Fibroblast of lung (primary cell): ENCODE measurements at regions not wholly inside any gene's neighbourhood (a gene's known extent, or its start where the extent isn't known, plus 50 kb on each side); places are given as distances from the start of the nearest gene placed in this dataset.
"Not testable (repeated sequence)": the region's sequence is repeated elsewhere in the genome, so short reads cannot be mapped to it uniquely, and the experiment has no call there.

ENCODE experiments used
- DNase-seq, 2 donors: peaks; one replicate each; pipeline versions ENCODE4 v3.0.0 to v3.0.0-alpha.2; 2010; ENCODE audit warnings: low read depth in 2 of 2
- H2AFZ ChIP-seq: 2 replicates; pipeline ENCODE4 v1.5.1; 2012; ENCODE audit warnings: low read length, control low read depth, inconsistent platforms
- H3K27ac ChIP-seq: 2 replicates; pipeline ENCODE4 v1.5.1; 2011; ENCODE audit warnings: low read length, control low read depth; ENCODE audit not compliant: insufficient read depth
- H3K27me3 ChIP-seq: 2 replicates; pipeline ENCODE4 v1.5.1; 2011; ENCODE audit warnings: mild to moderate bottlenecking, low read length; ENCODE audit not compliant: control insufficient read depth, insufficient read depth
- H3K36me3 ChIP-seq: 2 replicates; pipeline ENCODE4 v1.5.1; 2011; ENCODE audit warnings: low read length; ENCODE audit not compliant: control insufficient read depth, insufficient read depth
- H3K4me1 ChIP-seq: 2 replicates; pipeline ENCODE4 v1.5.1; 2011; ENCODE audit warnings: low read length; ENCODE audit not compliant: control insufficient read depth, insufficient read depth; ENCODE audit errors: extremely low read depth
- H3K4me2 ChIP-seq: 2 replicates; pipeline ENCODE4 v1.5.1; 2011; ENCODE audit warnings: low read length, control low read depth; ENCODE audit not compliant: insufficient read depth; ENCODE audit errors: extremely low read depth
- H3K4me3 ChIP-seq, 4 experiments: fragments of 200-600 bp in 1 of 4; sonication (generic) in 1 of 4; replicated peaks in 1 of 4; 2 replicates each; pipeline ENCODE4 v1.5.1; 2011 to 2016; ENCODE audit warnings: low read length in 4 of 4, low read depth in 3 of 4, mild to moderate bottlenecking in 3 of 4, control low read depth in 2 of 4, inconsistent platforms in 1 of 4, mixed read lengths in 1 of 4; ENCODE audit not compliant: insufficient read depth in 1 of 4; ENCODE audit errors: control extremely low read depth in 1 of 4
- H3K79me2 ChIP-seq: 2 replicates; pipeline ENCODE4 v1.5.1; 2012; ENCODE audit warnings: mild to moderate bottlenecking, low read length, inconsistent platforms; ENCODE audit not compliant: control insufficient read depth, insufficient read depth
- H3K9ac ChIP-seq: 2 replicates; pipeline ENCODE4 v1.5.1; 2011; ENCODE audit warnings: mild to moderate bottlenecking, low read length, control low read depth; ENCODE audit not compliant: insufficient read depth
- H3K9me3 ChIP-seq: 2 replicates; pipeline ENCODE4 v1.5.1; 2012; ENCODE audit warnings: low read depth, low read length; ENCODE audit not compliant: control insufficient read depth, insufficient read depth
- H4K20me1 ChIP-seq: 2 replicates; pipeline ENCODE4 v1.5.1; 2011; ENCODE audit warnings: low read length; ENCODE audit not compliant: control insufficient read depth, insufficient read depth; ENCODE audit errors: extremely low read depth
- EZH2 ChIP-seq: IDR thresholded peaks from 2 replicates; pipeline ENCODE4 v1.5.1; 2012; ENCODE audit warnings: low read length, control low read depth, mild to moderate bottlenecking; ENCODE audit errors: missing control alignments
- TF ChIP-seq, protein P1 (sequence below), 2 donors: IDR thresholded peaks in 1 of 2; conservative IDR thresholded peaks in 1 of 2; 1 replicate in 1 of 2; 2 replicates in 1 of 2; pipeline ENCODE4 v1.5.1; 2011 to 2012; ENCODE audit warnings: low read length in 2 of 2, control low read depth in 1 of 2, inconsistent platforms in 1 of 2, low read depth in 1 of 2, mild to moderate bottlenecking in 1 of 2

GRCh38 chr10:56095506-56096225 lies 265.4 kb downstream of the ZWINT start:
- Histone ChIP-seq H4K20me1 (no peaks in the 10 kb centered on the region), H3K4me3 (no peak overlapping the region), H3K9ac (no peak overlapping the region), H3K9me3 (no peaks in the 10 kb centered on the region), H3K36me3 (no peaks in the 10 kb centered on the region), H3K4me1 (no peaks in the 10 kb centered on the region), H3K27ac (no peak overlapping the region), H2AFZ (no peak overlapping the region), H3K27me3 (no peaks in the 10 kb centered on the region), H3K4me2 (no peak overlapping the region), H3K79me2 (no peaks in the 10 kb centered on the region)
- no peak for DNase-seq
- TF ChIP-seq EZH2, result no peak
- TF ChIP-seq, protein P1, sequence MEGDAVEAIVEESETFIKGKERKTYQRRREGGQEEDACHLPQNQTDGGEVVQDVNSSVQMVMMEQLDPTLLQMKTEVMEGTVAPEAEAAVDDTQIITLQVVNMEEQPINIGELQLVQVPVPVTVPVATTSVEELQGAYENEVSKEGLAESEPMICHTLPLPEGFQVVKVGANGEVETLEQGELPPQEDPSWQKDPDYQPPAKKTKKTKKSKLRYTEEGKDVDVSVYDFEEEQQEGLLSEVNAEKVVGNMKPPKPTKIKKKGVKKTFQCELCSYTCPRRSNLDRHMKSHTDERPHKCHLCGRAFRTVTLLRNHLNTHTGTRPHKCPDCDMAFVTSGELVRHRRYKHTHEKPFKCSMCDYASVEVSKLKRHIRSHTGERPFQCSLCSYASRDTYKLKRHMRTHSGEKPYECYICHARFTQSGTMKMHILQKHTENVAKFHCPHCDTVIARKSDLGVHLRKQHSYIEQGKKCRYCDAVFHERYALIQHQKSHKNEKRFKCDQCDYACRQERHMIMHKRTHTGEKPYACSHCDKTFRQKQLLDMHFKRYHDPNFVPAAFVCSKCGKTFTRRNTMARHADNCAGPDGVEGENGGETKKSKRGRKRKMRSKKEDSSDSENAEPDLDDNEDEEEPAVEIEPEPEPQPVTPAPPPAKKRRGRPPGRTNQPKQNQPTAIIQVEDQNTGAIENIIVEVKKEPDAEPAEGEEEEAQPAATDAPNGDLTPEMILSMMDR (conservative IDR thresholded peaks at IDR 0.05 in 1 of 2, IDR thresholded peaks at IDR 0.05 in 1 of 2; ENCODE audit: low read depth in 1 of 2, low read length in 2 of 2), result no peak

DNA sequence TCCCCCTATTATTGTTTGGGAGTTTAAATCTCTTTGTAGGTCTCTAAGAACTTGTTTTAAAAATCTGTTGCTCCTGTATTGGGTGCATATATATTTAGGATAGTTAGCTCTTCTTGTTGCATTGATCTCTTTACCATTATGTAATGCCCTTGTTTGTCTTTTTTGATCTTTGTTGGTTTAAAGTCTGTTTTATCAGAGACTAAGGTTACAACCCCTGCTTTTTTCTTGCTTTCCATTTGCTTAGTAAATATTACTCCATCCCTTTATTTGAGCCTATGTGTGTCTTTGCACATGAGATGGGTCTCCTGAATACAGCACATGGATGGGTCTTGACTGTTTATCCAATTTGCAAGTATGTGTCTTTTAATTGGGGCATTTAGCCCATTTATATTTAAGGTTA lies 267.4 kb downstream of the ZWINT start:
- not testable (repeated sequence) for H3K4me2 ChIP-seq, H3K9ac ChIP-seq, H3K79me2 ChIP-seq, H3K4me1 ChIP-seq, H3K4me3 ChIP-seq, H4K20me1 ChIP-seq, H3K27me3 ChIP-seq, DNase-seq, H3K9me3 ChIP-seq, H2AFZ ChIP-seq, H3K36me3 ChIP-seq, H3K27ac ChIP-seq

DNA sequence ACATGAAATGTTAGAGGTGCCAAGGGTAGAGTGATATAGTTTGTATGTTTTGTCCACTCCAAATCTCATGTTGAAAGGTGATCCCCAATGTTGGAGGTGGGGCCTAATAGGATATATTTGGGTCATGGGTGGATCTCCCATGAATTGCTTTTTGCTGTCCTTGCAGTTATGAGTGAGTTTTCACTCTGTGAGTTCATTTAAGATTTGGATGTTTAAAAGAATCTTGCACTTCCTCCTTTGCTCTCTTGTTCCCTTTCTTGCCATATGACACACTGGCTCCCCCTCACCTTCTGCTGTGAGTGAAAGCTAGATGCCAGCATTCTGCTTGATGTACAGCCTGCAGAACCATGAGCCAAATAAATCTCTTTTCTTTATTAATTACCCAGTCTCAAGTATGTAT lies 269.2 kb downstream of the ZWINT start:
- Histone ChIP-seq H3K27ac (no peak overlapping the region), H3K9me3 (no peaks in the 10 kb centered on the region), H3K4me2 (no peak overlapping the region), H3K79me2 (no peaks in the 10 kb centered on the region), H2AFZ (no peak overlapping the region), H3K4me1 (no peaks in the 10 kb centered on the region), H3K36me3 (no peaks in the 10 kb centered on the region), H3K27me3 (no peaks in the 10 kb centered on the region), H4K20me1 (no peaks in the 10 kb centered on the region), H3K4me3 (no peak overlapping the region), H3K9ac (no peak overlapping the region)
- no peak for TF ChIP-seq EZH2
- TF ChIP-seq, protein P1 (conservative IDR thresholded peaks at IDR 0.05 in 1 of 2, IDR thresholded peaks at IDR 0.05 in 1 of 2; ENCODE audit: low read depth in 1 of 2, low read length in 2 of 2), result no peak
- no peak for DNase-seq
